ENCODE measurements at regions not wholly inside any gene's neighbourhood (a gene's known extent, or its start where the extent isn't known, plus 50 kb on each side); places are given as distances from the start of the nearest gene placed in this dataset.
"Not testable (repeated sequence)": the region's sequence is repeated elsewhere in the genome, so short reads cannot be mapped to it uniquely, and the experiment has no call there.

GRCh38 chr16:16593156-16593863, 214.4 kb downstream of the NPIPA7 start:
- TF ChIP-seq, protein P1, sequence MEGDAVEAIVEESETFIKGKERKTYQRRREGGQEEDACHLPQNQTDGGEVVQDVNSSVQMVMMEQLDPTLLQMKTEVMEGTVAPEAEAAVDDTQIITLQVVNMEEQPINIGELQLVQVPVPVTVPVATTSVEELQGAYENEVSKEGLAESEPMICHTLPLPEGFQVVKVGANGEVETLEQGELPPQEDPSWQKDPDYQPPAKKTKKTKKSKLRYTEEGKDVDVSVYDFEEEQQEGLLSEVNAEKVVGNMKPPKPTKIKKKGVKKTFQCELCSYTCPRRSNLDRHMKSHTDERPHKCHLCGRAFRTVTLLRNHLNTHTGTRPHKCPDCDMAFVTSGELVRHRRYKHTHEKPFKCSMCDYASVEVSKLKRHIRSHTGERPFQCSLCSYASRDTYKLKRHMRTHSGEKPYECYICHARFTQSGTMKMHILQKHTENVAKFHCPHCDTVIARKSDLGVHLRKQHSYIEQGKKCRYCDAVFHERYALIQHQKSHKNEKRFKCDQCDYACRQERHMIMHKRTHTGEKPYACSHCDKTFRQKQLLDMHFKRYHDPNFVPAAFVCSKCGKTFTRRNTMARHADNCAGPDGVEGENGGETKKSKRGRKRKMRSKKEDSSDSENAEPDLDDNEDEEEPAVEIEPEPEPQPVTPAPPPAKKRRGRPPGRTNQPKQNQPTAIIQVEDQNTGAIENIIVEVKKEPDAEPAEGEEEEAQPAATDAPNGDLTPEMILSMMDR (IDR thresholded peaks at IDR 0.05; ENCODE audit: low read length), result peak; percentile 47
- not testable (repeated sequence) for TF ChIP-seq EZH2phosphoT487 (IDR thresholded peaks at IDR 0.05; ENCODE audit: low read length); EZH2 (optimal IDR thresholded peaks at IDR 0.05; ENCODE audit: low read depth, low read length)
